Activated CD4-positive, CD25-positive, alpha-beta regulatory T cell treated with anti-CD3 and anti-CD28 coated beads, Interleukin-2, amount 50 U/mL, for 24 hours (primary cell): ENCODE measurements at regions not wholly inside any gene's neighbourhood (a gene's known extent, or its start where the extent isn't known, plus 50 kb on each side); places are given as distances from the start of the nearest gene placed in this dataset.
"Not testable (repeated sequence)": the region's sequence is repeated elsewhere in the genome, so short reads cannot be mapped to it uniquely, and the experiment has no call there.

Source experiments
- ATAC-seq, 2 donors: fragments of 150-1000 bp; cut with Tn5 transposase; one replicate each; pipeline ENCODE4 v1.10.0; 2021; ENCODE audit warnings: mild to moderate bottlenecking in 1 of 2, moderate library complexity in 1 of 2

DNA sequence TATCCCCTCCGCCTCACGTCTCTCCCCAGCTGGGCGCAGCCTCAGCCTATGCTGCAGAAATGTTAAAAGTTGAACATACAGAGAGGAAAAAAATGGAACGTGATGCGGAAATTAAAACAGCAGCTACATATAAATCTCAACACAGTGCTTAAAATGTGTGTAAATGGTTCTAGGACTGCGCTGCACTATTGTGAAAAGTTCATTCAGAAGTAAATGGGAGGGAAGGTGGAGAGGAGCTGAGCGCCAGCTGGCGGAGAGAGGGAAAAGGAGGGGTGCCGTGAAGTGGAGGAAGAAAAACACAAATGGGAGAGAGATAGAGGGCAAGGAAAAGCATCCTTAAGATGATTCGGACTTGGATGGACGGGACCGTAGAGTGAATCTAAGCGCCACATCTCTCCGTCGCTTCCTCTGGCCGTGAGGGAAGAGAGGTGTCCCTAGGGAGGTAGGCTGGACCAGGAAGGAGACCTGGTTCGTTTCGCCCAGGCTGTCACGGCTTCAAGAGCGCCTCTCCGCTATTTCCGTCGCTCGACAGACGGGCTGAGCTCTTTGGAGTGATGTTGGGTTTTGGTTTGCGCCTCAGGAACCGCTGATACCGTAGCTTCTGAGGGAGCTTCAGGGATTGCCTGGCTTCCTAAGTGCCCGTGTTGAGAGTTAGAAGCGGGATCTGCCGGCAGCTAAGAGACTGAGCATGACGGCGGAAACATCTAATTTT lies 113.7 kb downstream of the TRIM27 start:
- ATAC-seq, result no peak

DNA sequence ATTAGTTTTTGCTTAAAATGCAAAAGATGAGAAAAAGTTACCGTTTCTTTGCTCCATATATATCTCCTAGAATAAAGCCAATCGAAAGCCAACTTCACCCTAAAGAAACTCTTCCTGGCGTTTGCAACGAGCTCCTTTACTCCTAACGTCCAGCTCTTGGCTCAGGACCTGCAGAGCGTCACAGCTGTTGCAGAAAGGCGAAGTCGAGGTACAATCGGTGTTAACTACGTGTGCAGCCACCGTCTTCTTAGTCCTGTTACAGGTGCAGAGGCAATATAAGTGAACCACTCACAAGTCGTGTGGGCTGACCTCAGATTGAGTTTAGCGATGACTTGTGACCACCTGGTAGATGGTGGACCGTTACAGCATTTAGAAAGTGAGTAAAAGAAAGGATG lies 113.1 kb downstream of the TRIM27 start:
- ATAC-seq, result no peak

DNA sequence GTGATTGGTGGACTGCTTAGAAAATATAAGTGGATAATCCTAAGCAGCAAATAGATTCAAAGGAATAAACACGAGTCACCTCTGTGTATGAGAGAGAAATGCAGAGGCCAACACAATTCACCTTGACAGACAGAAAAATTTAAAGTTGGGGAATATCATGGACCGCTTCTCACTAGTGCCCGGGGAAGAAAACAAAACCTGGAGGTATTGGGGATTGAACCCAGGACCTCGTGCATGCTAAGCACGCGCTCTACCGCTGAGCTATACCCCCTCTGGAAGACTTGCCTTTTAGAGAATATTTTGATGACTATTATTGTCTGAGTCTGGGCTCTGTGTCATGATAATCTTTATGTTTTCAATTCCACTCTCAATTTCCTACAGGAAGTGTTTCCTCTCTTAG lies 111.9 kb downstream of the TRIM27 start:
- ATAC-seq, result no peak

DNA sequence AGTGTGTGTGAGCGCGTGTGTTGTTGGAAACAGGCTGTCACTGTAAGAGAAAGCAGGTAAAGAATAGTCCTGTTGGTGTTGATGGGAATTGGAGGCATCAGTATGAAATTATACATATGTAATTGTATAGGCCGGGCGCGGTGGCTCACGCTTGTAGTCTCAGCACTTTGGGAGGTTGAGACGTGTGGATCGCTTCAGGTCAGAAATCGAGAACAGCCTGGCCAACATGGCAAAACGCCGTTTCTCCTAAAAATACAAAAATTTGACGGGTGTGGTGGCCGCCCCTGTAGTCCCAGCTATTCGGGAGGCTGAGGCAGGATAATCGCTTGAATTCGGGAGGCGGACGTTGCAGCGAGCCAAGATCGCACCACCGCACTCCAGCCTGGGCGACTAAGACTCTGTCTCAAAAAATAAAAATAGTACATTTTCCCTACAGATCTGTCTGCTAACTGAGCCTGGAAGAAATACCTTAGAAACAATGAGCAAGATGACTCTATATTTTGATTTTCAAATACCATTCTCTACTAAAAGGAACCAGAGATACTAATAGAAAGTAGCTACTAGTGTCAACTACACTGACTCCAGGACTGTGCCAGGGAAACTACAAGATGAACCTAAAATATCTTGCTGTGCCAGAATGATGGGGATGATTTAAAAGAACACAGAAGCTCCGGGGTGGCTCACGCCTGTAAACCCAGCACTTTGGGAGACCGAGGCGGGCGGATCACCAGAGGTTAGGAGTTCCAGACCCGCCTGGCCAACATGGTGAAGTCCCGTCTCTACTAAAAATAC lies 110.8 kb downstream of the TRIM27 start:
- no peak for ATAC-seq

DNA sequence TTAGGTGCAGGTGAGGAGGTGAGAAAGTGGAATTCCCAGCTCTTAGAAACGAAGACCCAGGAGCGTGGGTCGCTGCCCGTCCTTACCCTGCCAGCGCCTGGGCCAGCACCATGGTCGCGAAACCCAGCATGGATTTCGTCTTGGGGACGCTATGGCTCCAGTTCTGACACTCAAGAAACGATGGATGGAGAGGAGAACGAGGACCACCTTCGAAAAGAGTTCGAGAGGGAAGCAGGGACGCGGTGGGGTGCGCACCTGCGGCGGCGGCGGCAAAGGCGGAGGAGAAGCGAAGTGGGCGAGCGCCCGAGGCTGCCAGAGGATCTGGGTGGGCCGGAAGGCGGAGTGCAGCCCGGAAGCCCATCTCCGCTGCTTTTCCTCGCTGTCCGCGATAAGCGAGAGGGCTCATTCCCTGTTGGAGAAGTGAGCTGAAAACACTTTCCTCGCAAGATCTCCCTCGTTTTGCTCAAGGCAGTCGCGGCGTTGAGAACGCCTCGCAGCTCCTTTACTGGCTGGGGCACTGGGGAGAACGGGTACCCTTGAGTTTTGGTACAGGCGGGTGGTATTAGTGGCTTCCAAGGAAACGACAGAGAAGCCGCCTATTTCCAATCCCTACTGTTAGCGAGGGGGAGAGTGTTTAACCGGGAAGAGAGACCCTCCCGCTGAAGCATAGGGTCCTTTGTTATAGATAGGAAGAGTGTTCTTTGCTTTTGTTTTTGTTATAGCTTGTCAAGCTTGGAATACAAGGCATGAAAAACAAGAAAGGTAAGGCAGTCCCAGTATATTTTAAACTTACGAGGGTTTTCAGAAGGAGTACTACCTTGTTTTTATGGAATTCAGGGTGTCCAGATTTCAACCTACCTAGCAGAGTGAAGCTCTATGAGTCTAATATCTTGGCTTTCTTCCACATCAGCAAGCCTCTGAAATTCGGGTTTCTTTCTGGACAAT lies 109.5 kb downstream of the TRIM27 start:
- no peak for ATAC-seq

DNA sequence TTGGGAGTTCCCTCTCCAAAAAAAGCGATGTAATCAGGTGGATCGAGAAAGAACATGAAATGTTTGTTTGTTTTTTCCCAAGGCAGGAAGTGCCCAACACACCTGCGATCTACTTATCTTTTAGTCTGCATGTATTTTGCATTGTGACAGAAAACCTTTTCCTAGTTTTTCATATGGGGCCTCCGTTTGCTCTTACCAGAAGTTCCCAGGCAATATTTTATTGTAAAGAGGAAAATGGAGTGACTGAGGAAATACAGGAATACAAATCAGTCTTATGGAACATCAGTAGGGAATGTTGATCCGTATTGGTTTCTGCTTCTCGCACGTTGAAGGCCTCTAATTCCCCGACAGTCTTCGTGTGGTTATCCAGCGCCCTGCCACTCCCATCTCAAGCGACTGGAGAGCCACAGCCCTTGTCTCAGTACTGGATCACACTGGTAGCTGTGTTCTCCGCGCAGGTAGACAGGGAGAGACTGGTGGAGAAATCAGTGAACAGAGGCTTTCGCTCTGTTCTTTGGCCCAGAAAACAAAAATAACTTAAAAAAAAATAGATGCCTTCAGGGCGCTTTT lies 107.4 kb downstream of the TRIM27 start:
- ATAC-seq, result no peak

DNA sequence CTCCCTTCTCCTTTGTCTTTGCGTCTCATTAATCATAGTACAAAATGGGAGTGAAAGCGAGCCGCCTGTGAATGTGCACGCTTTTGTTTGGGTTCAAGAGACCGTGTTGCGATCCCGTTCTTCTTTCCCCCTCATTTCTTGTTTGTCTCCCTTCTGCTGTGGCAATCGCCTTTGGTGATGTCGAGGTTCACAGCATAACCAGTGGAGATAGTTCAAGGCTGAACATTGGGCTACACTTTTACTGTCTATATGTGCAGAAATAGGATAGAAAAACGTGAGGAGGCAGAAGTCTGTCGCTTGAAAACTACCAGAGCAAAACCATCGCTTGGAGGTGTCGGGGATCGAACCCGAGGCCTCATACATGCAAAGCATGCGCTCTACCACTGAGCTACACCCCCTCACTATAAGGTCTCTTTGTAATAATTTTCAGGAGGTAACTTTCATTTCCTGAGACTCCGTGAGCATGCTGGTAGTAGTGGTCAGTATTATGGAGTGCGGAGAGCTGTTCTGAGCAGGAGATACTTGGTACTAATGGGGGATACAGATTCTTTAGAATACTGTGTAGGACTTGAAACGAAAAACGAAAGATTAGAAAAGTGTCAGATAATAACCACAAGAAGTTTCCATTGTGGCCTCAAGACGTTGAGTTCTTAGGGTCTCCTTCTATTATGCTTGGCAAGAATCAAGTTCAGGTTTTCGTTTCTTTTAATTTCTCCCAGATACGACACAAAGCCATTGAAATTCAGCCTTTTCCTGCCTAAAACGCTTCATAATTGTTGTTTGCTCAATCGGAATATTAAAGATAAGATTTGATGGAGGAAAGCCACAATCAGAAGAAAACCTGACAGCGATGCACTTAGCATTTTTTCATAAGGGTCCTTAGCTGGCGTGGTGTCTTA lies 106.6 kb downstream of the TRIM27 start:
- peak in 1 of 2 donors; percentile 41 for ATAC-seq

DNA sequence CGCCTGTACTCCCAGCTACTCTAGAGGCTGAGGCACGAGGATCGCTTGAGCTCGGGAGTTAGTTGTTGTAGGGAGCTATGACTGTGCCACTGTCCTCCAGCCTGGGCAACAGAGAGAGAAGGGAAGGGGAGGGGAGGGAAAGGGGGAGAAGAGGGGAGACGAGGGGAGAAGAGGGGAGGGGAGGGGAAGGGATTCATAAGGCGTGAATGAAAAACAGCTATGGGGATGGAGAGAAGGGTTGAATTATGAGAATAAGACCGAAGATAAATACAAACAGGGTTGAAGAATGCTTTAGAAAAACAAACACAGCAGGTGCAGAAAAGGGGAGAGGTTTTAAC lies 106.0 kb downstream of the TRIM27 start:
- no peak for ATAC-seq

DNA sequence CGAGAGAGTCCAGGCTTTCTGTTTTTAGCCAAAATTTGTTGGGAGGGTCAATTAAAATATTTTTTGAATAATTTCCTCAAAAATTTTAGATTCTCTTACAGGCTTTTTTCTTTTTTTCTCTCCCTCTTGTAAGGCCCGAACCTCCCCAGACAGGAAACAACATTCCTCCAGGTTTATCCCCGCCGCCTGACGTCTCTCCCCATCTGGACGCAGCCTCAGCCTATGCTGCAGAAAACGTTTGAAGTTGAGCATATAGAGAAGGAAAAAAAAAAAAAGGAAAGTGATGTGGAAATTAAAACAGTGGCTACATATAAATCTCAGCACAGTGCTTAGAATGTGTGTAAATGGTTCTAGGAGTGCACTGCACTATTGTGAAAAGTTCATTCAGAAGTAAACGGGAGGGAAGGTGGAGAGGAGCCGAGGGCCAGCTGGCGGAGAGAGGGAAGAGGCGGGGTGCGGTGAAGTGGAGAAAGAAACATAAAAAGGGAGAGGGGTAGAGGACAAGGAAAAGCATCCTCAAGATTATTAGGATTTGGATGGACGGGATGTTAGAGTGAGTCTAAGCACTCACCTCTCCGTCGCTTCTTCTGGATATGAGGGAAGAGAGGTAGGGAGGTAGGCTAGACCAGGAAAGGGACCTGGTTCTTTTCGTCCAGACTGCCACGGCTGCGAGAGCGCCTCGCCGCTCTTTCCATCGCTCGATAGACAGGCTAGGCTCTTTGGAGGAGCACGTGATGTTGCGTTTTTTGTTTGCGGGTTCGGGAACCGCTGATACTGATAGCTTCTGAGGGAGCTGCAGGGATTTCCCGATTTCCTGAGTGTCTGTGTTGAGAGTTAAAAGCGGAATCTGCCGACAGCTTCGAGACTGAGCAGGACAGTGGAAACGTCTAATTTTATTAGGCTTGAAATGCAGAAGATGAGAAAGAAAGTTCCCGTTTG lies 98.7 kb downstream of the TRIM27 start:
- no peak for ATAC-seq

DNA sequence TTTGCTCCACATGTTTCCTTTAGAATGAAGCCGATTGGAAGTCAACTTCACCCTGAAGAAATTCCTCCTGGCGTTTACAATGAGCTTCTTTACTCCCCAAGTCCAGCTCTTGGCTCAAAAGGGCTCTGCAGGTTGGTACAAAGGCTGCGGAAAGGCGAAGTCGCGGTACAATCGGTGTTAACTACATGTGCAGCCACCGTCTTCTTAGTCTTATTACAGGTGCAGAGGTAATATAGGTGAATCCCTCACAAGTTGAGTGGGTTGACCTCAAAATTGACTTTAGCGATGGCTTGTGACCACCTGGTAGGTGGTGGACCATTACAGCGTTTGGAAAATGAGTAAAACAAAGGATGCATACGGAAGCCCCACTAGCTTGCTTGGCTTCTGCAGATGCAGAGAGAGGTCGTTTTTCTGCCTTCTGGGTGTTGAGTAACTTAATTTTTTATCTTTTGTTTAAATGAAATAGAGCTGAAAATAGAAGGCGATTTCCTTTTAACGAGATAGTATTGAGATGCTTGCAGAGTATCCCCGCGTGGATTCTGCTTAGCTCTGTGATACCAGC lies 98.0 kb downstream of the TRIM27 start:
- no peak for ATAC-seq

DNA sequence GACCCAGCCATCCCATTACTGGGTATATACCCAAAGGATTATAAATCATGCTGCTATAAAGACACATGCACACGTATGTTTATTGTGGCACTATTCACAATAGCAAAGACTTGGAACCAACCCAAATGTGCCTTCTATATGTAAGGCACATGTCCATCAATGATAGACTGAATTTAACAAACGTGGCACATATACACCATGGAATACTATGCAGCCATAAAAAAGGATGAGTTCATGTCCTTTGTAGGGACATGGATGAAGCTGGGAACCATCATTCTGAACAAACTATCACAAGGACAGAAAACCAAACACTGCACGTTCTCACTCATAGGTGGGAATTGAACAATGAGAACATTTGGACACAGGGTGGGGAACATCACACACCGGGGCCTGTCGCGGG lies 92.1 kb downstream of the TRIM27 start:
- not testable (repeated sequence) for ATAC-seq

DNA sequence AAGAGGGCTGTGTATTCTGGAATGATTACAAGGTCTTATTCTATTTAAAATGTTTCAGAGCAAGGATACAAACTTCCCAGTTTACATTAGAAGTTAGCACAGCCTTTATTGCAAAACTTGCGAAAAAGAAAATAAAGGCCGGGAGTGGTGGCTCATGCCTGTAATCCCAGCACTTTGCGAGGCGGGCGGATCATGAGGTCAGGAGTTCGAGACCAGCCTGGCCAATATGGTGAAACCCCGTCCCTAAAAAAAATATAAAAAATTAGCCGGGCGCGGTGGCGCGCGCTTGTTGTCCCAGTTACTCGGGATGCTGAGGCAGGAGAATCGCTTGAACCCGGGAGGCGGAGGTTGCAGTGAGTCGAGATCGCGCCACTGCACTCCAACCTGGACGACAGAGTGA lies 87.1 kb downstream of the TRIM27 start:
- not testable (repeated sequence) for ATAC-seq

DNA sequence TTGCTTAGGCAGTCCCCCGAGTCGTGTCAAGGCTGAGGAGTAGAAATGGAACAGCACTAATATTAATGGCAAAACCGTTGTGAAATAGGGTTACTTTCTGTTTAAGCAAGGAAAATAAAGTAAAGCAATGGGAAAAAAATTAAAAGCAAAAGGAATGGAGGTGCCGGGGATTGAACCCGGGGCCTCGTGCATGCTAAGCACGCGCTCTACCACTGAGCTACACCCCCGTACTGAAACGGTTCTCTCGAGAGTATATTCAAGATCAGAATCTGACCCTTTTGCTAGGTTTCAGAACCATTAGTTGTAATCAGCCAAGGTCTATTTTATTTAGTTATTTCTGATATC lies 85.5 kb downstream of the TRIM27 start:
- ATAC-seq, result peak; percentile 57 to 67

DNA sequence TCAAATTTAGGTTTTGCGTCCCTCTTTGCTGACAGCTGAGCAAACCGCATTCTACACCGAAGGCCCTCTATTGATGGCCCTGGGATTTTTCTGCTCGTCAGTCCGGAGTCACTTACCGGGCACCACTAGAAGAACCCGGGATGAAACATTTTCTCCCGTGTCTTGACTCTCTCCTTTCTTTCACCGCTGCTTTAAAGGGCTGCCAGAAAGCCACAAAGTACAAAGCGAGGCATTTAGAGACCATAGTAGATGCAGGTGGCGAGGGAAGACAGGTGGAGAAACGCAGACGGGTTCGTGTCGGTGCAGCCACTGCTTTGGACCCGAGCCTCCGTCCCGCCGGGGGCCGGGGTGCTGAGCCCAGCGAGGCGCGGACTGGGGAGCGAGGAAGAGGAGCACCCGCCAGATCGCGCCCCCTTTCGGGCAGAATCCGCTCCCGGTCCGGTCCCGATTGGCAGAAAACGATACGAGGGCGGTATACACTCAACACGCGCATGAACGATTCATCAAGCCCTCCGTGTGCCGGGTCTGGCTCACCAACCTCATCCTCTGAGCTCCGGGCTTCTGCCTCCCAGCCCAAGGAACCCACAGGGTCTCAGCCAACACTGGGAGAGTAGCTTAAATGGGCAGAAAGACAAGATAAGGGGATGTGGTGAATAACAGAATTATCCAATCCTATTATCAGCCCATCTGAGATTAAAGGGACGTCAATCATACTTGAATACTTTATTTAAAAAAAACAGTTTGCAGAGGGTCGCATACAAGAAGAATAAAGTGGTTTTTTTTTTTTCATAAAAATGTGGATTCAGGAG lies 84.9 kb downstream of the TRIM27 start:
- peak; percentile 83 to 87 for ATAC-seq

DNA sequence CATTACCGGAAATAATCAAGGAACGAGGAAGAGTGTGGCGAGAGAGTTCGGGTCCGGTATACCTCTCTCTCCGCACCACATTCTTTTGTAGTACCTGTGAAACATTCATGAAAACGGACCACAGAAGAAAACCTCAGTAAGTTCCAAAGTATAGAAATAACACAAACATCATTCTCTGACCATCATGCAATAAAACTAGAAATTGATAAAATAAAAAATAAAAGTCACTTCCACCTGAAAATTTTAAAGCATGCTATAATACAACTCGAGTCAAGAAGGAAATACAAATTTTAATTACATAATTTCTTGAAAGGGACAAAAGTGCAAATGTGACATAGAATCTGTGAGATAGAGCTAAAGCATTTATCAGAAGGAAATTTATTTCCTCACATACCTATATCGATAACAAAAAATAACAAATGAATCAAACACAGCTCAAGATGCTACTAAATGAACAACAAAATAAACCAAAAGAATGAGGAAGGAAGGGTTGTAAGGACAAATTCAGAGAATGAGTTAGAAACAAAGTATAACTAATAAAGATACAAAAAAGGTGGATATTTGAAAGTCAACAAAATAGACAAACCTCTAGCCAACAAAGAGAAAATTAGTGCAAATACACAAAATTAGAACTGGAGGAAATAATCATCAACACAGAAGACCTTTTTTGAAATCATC lies 84.2 kb downstream of the TRIM27 start:
- ATAC-seq, result no peak

DNA sequence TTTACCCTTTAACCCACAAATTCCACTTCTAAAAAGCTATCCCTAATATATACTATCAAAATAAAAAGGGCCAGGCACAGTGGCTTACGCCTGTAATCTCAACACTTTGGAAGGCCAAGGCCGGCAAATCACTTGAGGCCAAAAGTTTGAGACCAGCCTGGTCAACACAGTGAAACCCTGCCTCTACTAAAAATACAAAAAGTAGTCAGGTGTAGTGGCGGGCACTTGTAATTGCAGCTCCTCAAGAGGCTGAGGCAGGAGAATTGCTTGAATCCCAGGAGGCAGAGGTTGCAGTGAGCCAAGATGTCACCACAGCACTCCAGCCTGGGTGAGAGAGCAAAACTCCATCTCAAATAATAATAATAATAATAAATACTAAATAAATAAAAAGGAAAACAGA lies 82.5 kb downstream of the TRIM27 start:
- ATAC-seq, result no peak

DNA sequence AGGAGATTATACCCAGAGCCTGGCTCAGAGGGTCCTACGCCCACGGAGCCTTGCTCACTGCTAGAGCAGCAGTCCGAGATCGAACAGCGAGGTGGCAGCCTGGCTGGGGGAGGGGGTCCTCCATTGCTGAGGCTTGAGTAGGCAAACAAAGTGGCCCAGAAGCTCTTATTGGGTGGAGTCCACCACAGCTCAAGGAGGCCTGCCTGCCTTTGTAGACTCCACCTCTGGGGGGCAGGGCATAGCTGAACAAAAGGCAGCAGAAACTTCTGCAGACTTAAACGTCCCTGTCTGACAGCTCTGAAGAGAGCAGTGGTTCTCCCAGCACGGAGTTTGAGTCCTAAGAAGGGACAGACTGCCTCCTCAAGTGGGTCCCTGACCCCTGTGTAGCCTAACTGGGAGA lies 75.0 kb downstream of the TRIM27 start:
- ATAC-seq, result not testable (repeated sequence)
